Renal cortical epithelial cell (primary cell): ENCODE measurements at regions not wholly inside any gene's neighbourhood (a gene's known extent, or its start where the extent isn't known, plus 50 kb on each side); places are given as distances from the start of the nearest gene placed in this dataset.
A peak's percentile ranks its signal among the peaks of the same experiment; 100 is the strongest.
"Not testable (repeated sequence)": the region's sequence is repeated elsewhere in the genome, so short reads cannot be mapped to it uniquely, and the experiment has no call there.

Source experiments
- DNase-seq: peaks from one replicate; pipeline ENCODE4 v3.0.0-alpha.2; 2011; ENCODE audit warnings: low read depth

- DNase-seq, result no peak
Observed at GRCh38 chr18:56488739-56489138, 149.7 kb downstream of the TXNL1 start.

- no peak for DNase-seq
Observed at GRCh38 chr18:56487801-56488200, 150.6 kb downstream of the TXNL1 start.

DNA sequence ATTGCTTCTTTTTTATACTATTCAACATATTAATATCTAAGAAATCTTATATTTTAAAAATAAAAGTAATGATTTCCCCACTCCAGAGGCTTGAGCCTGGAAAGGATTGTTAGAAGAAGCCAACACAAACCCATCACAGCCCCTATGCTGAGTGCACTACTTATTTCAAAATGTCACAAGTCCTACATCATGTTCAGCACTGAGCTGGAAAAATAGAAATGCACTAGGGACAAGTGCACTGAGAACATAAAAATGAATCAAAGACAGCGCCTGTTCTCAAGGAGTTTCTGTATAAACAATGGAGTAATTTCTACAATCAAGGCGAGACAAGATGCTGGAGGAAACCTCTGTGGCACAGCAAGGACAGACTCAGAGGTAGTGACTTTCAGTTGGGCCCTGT, 155.0 kb downstream of the TXNL1 start:
- no peak for DNase-seq

DNA sequence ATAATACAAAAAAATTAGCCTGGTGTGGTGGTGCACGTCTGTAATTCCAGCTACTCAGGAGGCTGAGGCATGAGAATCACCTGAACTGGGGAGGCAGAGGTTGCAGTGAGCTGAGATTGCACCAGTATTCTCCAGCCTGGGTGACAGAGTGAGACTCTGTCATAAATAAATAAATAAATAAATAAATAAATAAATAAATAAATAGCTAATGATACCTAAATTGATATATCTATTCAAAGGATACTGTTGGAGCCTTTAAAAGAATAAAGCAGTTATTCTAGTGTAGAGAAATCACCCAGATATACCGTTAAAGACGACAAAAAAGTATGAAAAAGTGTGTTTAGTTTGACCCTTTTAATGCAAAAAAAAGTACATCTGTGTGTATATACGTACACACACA, 155.6 kb downstream of the TXNL1 start:
- not testable (repeated sequence) for DNase-seq

- DNase-seq, result no peak
Observed at GRCh38 chr18:56481751-56482150, 156.6 kb downstream of the TXNL1 start.

- no peak for DNase-seq
Observed at GRCh38 chr18:56479841-56480240, 158.6 kb downstream of the TXNL1 start.

DNA sequence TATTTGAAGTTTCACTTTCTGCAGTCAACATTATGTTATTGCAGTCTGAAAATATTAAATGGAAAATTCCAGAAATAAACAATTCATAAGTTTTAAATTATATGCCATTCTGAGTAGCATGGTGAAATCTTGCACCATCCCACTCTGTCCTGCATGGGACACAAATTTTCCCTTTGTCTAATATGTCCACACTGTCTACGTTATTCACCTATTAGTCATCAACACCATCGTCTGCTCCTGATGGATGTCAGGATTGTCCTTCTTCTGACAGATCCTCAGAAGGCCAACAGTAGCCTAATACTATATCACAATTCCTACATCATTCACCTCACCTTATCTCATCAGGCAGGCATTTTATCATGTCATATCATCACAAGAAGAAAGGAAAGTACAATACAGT, 163.1 kb downstream of the TXNL1 start:
- no peak for DNase-seq

DNA sequence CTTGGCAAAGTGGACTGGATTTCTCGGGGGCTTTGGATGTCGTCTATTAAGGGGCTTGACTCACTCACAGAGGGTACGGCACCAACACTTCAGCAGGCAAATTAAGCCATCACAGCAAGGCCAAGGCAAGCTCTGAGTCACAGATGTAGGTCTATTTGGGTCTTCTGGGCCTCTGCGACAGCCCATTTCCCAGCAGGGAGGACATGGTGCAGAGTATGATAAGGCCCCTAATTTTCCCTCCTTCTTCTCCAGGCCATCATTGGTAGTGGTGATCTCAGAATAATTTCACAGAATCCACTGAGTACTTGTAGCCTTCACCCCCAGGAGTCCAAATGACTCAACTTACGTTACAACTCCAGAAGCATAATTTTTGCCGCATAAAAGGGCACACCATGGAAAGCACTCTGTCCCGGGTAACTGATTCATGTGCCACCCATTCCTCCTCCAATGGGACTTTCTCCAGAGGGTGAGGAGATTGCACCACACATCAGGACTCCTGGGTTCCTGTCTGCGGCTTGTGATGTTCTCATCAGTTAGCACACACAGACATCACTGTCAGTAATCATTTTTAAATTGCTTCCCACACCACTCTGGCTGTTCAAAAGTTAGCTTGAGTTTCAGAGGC, 164.9 kb downstream of the TXNL1 start:
- DNase-seq, result no peak

- no peak for DNase-seq
Observed at GRCh38 chr18:56470406-56471351, 167.7 kb downstream of the TXNL1 start.

- DNase-seq, result peak; percentile 34
Observed at GRCh38 chr18:56469582-56469981, 168.8 kb downstream of the TXNL1 start.

- no peak for DNase-seq
Observed at GRCh38 chr18:56468396-56468795, 170.0 kb downstream of the TXNL1 start.

DNA sequence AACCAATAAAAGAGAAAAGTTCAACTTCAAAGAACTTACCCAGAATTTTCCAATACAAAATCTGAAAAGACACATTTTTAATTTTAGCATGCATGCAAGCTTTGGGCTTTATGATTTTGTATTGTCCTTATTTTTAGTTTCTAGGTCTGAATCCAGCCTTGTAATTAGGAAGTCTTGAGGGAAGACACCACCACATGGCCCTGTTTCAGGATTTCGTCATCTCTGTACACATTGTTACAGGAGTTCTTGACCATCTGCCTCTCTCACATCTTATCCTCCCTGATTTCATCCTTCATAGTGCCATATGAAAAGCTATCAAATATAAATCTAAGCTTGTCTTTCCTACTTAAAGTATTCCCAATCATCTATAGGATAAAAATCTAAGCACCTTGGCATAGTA, 176.1 kb downstream of the TXNL1 start:
- no peak for DNase-seq

GRCh38 chr18:56461151-56461550, 177.2 kb downstream of the TXNL1 start:
- peak; percentile 9 for DNase-seq

GRCh38 chr18:56460581-56460980, 177.8 kb downstream of the TXNL1 start:
- DNase-seq, result no peak

DNA sequence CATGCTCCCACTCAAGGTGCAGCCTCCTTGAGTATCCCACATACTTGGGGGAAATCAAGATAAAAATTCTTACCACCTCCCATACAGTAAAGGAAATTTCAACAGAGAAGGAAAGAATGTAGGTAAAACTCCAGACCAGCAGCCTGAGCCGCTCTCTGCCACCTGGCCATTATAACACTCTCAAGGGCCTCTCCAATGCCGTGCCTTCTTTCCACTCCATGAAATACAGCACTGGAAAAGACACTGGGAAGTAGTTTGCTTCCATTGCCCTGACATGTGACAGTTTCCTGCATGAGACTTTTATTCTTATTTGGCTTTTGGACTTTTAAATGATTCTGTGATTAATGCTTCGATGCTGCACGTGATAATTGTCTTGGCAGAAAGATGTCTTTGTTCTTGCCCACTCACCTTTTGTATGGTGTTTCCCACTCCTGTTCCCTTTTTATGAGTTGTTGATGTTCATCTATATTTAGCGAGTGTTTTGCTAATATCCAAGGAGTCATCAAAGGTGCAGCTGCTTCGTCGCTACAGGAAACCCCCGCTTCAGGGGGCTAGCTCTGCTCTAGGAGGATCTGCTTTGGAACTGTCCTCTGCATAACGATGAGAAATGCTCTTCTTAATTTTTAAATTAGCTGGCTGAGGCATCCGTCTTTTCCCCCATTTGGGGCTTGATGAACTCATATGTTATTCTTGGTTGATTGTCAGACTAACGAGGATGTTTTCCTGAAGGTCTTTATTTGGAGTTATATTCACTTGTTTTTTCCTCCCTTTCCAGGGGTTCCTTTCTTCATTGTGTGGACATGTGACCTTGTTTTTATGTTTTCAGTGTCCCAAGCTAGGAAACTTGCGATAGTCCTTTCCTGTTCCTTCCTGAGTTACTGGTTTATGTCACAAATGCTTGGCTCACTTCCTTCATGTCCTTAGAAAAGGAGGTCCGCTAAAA, 179.4 kb downstream of the TXNL1 start:
- no peak for DNase-seq

DNA sequence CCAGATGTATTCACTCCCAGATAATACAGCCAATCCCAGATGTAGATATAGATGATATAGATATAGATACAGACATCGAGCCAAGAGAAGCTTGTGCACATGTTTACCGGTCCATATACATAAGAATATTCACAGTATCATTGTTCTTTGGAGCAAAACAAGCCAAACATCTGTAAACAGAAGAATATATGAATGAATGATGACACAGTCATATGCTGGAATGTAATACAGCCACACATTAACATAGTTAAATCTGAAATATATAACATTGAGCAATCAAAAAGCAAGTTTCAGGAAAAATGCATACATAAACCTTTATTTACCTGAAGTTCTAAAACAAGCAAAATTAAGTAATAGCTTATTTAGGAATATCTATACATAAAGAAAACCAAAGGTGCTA, 182.5 kb downstream of the TXNL1 start:
- no peak for DNase-seq

DNA sequence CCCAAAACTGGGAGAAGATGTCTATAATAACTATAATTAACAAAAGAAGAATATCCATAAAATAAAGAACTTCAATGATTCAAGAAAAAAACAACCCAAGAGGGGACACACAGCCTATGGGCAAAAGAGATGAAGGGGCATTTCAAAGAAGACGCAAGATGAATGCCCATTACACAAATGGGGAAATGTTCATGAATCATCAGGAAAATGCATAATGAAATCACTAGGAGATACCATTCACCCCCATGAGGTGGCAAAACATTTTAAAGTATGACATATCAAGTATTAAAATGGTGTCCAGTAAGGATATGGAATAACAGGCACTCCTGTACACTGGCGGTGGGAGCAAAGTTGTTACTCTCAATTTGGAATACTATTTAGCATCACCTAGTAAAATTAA, 183.3 kb downstream of the TXNL1 start:
- no peak for DNase-seq

DNA sequence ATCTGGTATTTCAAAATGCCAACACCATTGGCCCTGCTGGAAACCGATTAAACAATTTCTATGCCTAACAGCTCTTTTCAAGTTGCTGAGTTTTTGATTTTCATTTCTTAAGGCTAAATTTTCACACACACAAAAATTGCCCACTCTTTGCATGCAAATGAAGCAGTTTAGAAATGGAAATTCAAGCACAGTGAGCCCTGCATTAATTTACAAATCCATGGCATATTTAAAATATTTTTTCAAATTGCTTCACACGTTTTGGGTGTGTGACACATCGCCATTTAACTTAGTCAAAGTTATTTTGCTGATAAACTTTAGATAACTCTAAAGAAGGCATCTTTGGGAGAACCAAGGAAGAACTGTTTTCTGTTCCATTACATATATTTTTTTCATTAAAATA, 184.8 kb downstream of the TXNL1 start:
- DNase-seq, result no peak

DNA sequence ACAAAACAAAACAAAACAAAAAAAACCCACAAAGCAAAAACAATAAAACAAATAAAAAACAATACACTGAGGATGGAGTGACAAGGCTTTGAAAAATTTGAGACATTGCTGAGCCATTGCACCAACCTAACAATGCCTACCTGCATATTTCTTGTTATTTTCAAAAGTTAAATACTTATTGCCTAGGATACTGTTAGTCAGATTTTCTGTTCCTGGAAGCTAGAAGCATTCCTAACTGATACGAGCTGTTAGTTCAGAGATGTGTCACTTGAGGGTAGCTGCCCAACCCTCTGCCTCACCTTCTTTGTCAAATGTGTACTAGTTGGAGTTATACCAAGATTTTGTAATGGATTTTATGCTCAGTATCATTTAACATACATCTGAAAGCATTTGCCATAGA, 187.2 kb downstream of the TXNL1 start:
- peak; percentile 30 for DNase-seq

DNA sequence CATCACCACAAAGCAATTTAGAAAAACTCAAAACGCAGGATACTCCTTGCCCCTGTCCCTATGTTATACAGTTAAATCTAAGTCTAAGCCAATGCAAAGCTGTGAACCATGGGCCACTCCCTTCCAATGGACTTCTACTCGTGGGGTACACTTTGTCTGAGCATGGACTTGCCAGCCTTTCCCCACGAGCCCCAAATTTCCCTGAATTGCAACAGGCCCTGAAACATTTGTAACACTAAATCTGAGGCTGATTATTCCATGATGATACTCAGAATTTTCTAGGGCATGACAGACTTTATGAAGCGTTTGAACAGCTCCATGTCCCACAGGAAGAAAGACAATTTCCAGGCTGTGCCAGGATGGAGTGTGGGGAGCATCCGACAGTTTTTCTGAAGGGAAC, 189.6 kb downstream of the TXNL1 start:
- DNase-seq, result no peak

DNA sequence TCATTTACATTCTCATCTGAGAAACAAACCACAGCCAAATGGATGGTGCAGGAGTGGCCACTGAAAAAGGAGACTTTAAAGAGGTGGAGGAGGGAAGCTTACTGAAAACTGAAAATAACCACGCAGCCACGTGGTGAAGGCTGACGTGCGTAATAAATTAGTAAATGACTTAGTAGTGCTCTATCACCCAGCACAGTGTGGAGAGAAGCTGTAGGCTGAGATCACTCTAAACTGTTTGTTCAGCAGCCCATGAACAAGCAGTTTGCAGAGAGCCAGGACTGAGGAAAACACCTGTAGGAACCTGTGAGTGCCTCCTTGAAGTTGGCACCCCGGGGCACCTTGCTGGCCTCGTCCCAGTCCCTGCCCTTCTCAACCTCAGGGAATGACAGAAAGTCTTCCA, 193.0 kb downstream of the TXNL1 start:
- DNase-seq, result peak; percentile 8

DNA sequence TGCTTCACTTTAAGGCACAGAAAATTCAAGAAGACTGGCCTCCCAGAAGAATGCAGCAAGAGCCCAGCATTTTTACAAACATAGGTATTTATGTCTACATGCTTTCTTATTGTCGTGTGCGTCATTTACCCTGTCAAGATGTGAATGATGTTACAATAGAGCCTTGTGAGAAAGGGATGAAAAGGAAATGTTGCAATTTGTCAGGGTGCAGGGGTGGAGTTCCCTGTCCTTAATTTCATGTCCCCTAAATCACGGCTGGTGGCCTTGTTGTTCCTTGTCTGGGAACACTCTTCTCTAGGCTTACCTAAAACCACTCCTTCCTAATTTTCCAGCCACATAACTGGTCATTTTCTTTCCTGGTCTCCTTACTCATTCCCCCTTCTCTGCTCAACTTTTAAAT, 194.2 kb downstream of the TXNL1 start:
- DNase-seq, result no peak
